H1 (cell line): ENCODE measurements at regions not wholly inside any gene's neighbourhood (a gene's known extent, or its start where the extent isn't known, plus 50 kb on each side); places are given as distances from the start of the nearest gene placed in this dataset.
"Not testable (repeated sequence)": the region's sequence is repeated elsewhere in the genome, so short reads cannot be mapped to it uniquely, and the experiment has no call there.

Experiments used
- CTCF ChIA-PET: fragments of 300-600 bp; sonication (Branson Sonifier 250); formaldehyde crosslinking; loops from one replicate; lab custom pipeline; 2021; ENCODE audit not compliant: partially characterized antibody; lab: Charles Lee
- POLR2A ChIA-PET: fragments of 300-600 bp; sonication (Branson Sonifier 250); formaldehyde crosslinking; loops from one replicate; lab custom pipeline; 2021; ENCODE audit warnings: inconsistent platforms; ENCODE audit not compliant: partially characterized antibody; lab: Charles Lee
- DNase-seq, 2 experiments: peaks; one replicate each; pipeline versions ENCODE4 v3.0.0 to v3.0.0-alpha.2; 2010 to 2022; ENCODE audit warnings: low spot score in 2 of 2, low read depth in 1 of 2, mixed read lengths in 1 of 2
- FAIRE-seq: peaks from 2 replicates; lab custom pipeline; 2011; peaks lifted over from hg19 to GRCh38; lab: Jason Lieb, UNC
- H2AFZ ChIP-seq: 2 replicates; pipeline ENCODE4 v1.8.1; 2012; ENCODE audit warnings: low read length, inconsistent platforms
- H2AK5ac ChIP-seq: 2 replicates; pipeline ENCODE4 v1.6.1; 2013; ENCODE audit warnings: low read depth, low read length
- H2BK120ac ChIP-seq: replicated peaks from 2 replicates; pipeline ENCODE3; 2013; ENCODE audit warnings: low read depth, low read length, inconsistent platforms
- H2BK12ac ChIP-seq: 2 replicates; pipeline ENCODE4 v1.6.1; 2013; ENCODE audit warnings: low read depth, low read length
- H2BK15ac ChIP-seq: 2 replicates; pipeline ENCODE4 v1.6.1; 2013; ENCODE audit warnings: low read length
- H2BK20ac ChIP-seq: 2 replicates; pipeline ENCODE4 v1.6.1; 2013; ENCODE audit warnings: low read length
- H2BK5ac ChIP-seq: 2 replicates; pipeline ENCODE4 v1.6.1; 2013; ENCODE audit warnings: low read depth, low read length
- H3K14ac ChIP-seq: 2 replicates; pipeline ENCODE4 v1.6.1; 2013; ENCODE audit warnings: inconsistent platforms; ENCODE audit not compliant: insufficient read length
- H3K18ac ChIP-seq: 2 replicates; pipeline ENCODE4 v1.6.1; 2013; ENCODE audit warnings: low read length; ENCODE audit errors: extremely low read depth
- H3K23ac ChIP-seq: 2 replicates; pipeline ENCODE4 v1.6.1; 2013; ENCODE audit warnings: inconsistent platforms; ENCODE audit not compliant: insufficient read length
- H3K23me2 ChIP-seq: 2 replicates; pipeline ENCODE4 v1.6.1; 2013; ENCODE audit warnings: low read depth, low read length
- H3K27ac ChIP-seq: 2 replicates; pipeline ENCODE4 v1.6.1; 2011; ENCODE audit warnings: low read depth, low read length, inconsistent platforms
- H3K27me3 ChIP-seq, 4 experiments: replicated peaks in 1 of 4; 1 replicate in 1 of 4; 2 replicates in 3 of 4; pipeline versions ENCODE4 v1.6.1 to v1.8.1; 2011 to 2013; ENCODE audit warnings: low read length in 3 of 4, mild to moderate bottlenecking in 3 of 4, inconsistent platforms in 2 of 4, mixed read lengths in 2 of 4, moderate library complexity in 1 of 4; ENCODE audit not compliant: control insufficient read depth in 3 of 4, insufficient read depth in 3 of 4; ENCODE audit errors: extremely low read depth in 1 of 4
- H3K36me3 ChIP-seq, 4 experiments: 2 replicates each; pipeline versions ENCODE4 v1.6.1 to v1.8.1; 2011 to 2013; ENCODE audit warnings: mild to moderate bottlenecking in 4 of 4, low read length in 3 of 4, moderate library complexity in 2 of 4, control low read depth in 1 of 4, inconsistent platforms in 1 of 4; ENCODE audit not compliant: insufficient read depth in 4 of 4, control insufficient read depth in 2 of 4
- H3K4ac ChIP-seq: replicated peaks from 2 replicates; pipeline ENCODE3; 2013; ENCODE audit warnings: low read length, low read depth, mixed read lengths, inconsistent platforms; ENCODE audit not compliant: insufficient read length
- H3K4me1 ChIP-seq, 4 experiments: replicated peaks in 1 of 4; 1 replicate in 1 of 4; 2 replicates in 3 of 4; pipeline versions ENCODE4 v1.6.1 to v1.8.1; 2011 to 2013; ENCODE audit warnings: low read length in 3 of 4, inconsistent platforms in 2 of 4, mixed read lengths in 1 of 4; ENCODE audit not compliant: insufficient read depth in 4 of 4, control insufficient read depth in 3 of 4
- H3K4me2 ChIP-seq, 2 experiments: 2 replicates each; pipeline versions ENCODE4 v1.6.1 to v1.8.1; 2011 to 2013; ENCODE audit warnings: low read depth in 2 of 2, low read length in 2 of 2, control low read depth in 1 of 2, inconsistent platforms in 1 of 2, mild to moderate bottlenecking in 1 of 2; ENCODE audit not compliant: insufficient read depth in 1 of 2
- H3K4me3 ChIP-seq, 4 experiments: fragments of 200-600, 300-600 bp in 1 of 4; sonication (generic), shearing (Covaris generic), sonication (Bioruptor Twin) in 1 of 4; 2 replicates each; pipeline versions ENCODE4 v1.5.1 to v1.8.1; 2011 to 2016; ENCODE audit warnings: low read length in 4 of 4, low read depth in 3 of 4, control low read depth in 2 of 4, inconsistent platforms in 2 of 4, mild to moderate bottlenecking in 2 of 4, mixed read lengths in 1 of 4, moderate library complexity in 1 of 4; ENCODE audit not compliant: insufficient read depth in 2 of 4; ENCODE audit errors: extremely low read depth in 1 of 4
- H3K56ac ChIP-seq: replicated peaks from 2 replicates; pipeline ENCODE3; 2013; ENCODE audit warnings: low read depth, mild to moderate bottlenecking, mixed read lengths, low read length, inconsistent platforms; ENCODE audit not compliant: insufficient read length
- H3K79me1 ChIP-seq: 2 replicates; pipeline ENCODE4 v1.6.1; 2013; ENCODE audit warnings: low read depth, low read length, control low read depth
- H3K79me2 ChIP-seq, 2 experiments: 2 replicates each; pipeline versions ENCODE4 v1.6.1 to v1.8.1; 2012 to 2013; ENCODE audit warnings: low read length in 2 of 2, mild to moderate bottlenecking in 2 of 2, inconsistent platforms in 1 of 2; ENCODE audit not compliant: insufficient read depth in 2 of 2, control insufficient read depth in 1 of 2
- H3K9ac ChIP-seq, 4 experiments: replicated peaks in 1 of 4; 1 replicate in 1 of 4; 2 replicates in 3 of 4; pipeline versions ENCODE4 v1.6.1 to v1.8.1; 2011 to 2013; ENCODE audit warnings: low read depth in 3 of 4, low read length in 3 of 4, control low read depth in 2 of 4, mild to moderate bottlenecking in 2 of 4, moderate library complexity in 2 of 4, inconsistent platforms in 1 of 4; ENCODE audit errors: extremely low read depth in 1 of 4
- H3K9me3 ChIP-seq, 2 experiments: 2 replicates each; pipeline versions ENCODE4 v1.6.1 to v1.8.1; 2012 to 2013; ENCODE audit warnings: mild to moderate bottlenecking in 2 of 2, moderate library complexity in 2 of 2, control low read depth in 1 of 2, inconsistent platforms in 1 of 2, low read depth in 1 of 2, low read length in 1 of 2, mixed read lengths in 1 of 2; ENCODE audit not compliant: insufficient read depth in 2 of 2
- H4K20me1 ChIP-seq, 2 experiments: replicated peaks in 1 of 2; 2 replicates each; pipeline versions ENCODE3 to v1.8.1; 2011 to 2013; ENCODE audit warnings: inconsistent platforms in 2 of 2, low read length in 2 of 2, mild to moderate bottlenecking in 1 of 2; ENCODE audit not compliant: insufficient read depth in 2 of 2, control insufficient read depth in 1 of 2
- H4K5ac ChIP-seq: 2 replicates; pipeline ENCODE4 v1.6.1; 2013; ENCODE audit warnings: low read length, low read depth, mixed read lengths, inconsistent platforms; ENCODE audit not compliant: insufficient read length
- H4K8ac ChIP-seq: 2 replicates; pipeline ENCODE4 v1.8.0; 2013; ENCODE audit warnings: mild to moderate bottlenecking, moderate library complexity, low read length, inconsistent platforms; ENCODE audit not compliant: insufficient read depth; ENCODE audit errors: extremely low read depth
- H4K91ac ChIP-seq: replicated peaks from 2 replicates; pipeline ENCODE3; 2013; ENCODE audit warnings: low read length, mixed read lengths, inconsistent platforms; ENCODE audit not compliant: insufficient read length
- RAD21 ChIP-seq, 2 experiments: IDR thresholded peaks in 1 of 2; conservative IDR thresholded peaks in 1 of 2; 2 replicates each; pipeline ENCODE4 v1.6.1; 2011; ENCODE audit warnings: low read depth in 2 of 2, low read length in 2 of 2, improper control_type of control experiment in 1 of 2, inconsistent platforms in 1 of 2, mild to moderate bottlenecking in 1 of 2, moderate library complexity in 1 of 2
- WGBS, 2 experiments: shearing (Covaris generic) in 1 of 2; methylation state at CpG; one replicate each; pipeline versions ENCODE4 v1.1.6 to v1.1.7; 2013 to 2015; ENCODE audit warnings: low lambda C conversion rate in 2 of 2, mixed read lengths in 2 of 2, inconsistent platforms in 1 of 2, low coverage in 1 of 2, missing lambda C conversion rate in 1 of 2; ENCODE audit not compliant: insufficient replicate concordance in 2 of 2, insufficient coverage in 1 of 2, insufficient read length in 1 of 2; ENCODE audit errors: extremely low coverage in 1 of 2, missing lambda C conversion rate in 1 of 2; 5-methylcytosine and 5-hydroxymethylcytosine counted together

DNA sequence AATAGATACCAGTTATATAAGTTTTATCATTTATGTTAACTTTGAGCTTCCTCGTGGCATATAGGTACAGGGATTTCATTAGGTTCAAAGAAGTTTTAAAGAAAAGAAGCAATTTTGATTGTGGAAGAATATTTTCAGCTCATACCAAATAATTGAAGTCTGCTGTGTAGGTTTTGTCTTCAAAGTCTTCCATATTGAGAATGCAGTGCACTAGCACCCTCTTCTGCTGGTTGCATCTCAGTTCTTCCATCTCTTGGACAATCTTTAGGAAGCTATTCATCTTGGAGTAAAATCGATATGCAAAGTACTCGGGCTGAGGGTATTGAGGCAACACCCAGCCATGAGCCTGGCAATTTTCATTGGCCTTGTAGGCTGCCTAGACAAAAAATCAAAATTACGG, 103.9 kb downstream of the DDX11 start:
- CTCF ChIA-PET, H2AK5ac ChIP-seq, H2BK5ac ChIP-seq: not testable (repeated sequence)

DNA sequence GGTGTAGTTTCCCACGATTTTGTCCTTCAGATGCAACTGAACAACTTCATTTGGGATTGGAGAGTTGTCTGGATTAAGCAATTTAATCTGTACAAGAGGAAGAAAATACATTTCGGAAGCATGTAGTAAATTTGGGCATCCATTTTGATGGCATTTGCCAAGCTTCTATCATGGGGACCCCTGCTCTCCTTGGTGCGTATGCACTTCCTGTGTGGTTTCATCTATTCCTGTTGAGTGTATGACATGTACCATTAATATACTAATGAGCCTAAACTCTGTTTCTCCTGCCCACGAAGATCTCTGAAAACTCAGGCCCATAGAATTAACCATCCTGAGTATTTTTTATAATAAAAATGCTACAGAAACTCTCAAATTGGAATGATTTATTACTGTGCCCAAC, 105.2 kb downstream of the DDX11 start:
- H2BK12ac ChIP-seq, H2BK20ac ChIP-seq, H4K20me1 ChIP-seq, H3K9me3 ChIP-seq, H3K36me3 ChIP-seq, H2BK5ac ChIP-seq, H2AFZ ChIP-seq, H2BK15ac ChIP-seq, POLR2A ChIA-PET, H3K79me2 ChIP-seq, H3K4me3 ChIP-seq, H2AK5ac ChIP-seq, H2BK120ac ChIP-seq, DNase-seq, H3K4me1 ChIP-seq, H3K18ac ChIP-seq, H4K91ac ChIP-seq, H3K23ac ChIP-seq, FAIRE-seq, H4K8ac ChIP-seq, H3K14ac ChIP-seq, H3K4me2 ChIP-seq, H3K56ac ChIP-seq, H3K79me1 ChIP-seq, H3K23me2 ChIP-seq, H3K9ac ChIP-seq, CTCF ChIA-PET, H3K4ac ChIP-seq, H3K27me3 ChIP-seq, H3K27ac ChIP-seq, H4K5ac ChIP-seq: not testable (repeated sequence)
- WGBS, 2 experiments, result 94% methylated on average over 4 of the region's 4 CpGs; no CpG with 5 or more reads in 1 of the 2 experiments

More for the DNA sequence above, 103.9 kb downstream of the DDX11 start:
- H3K9me3 ChIP-seq, H4K20me1 ChIP-seq, H3K27ac ChIP-seq, H3K14ac ChIP-seq, H3K79me2 ChIP-seq, H4K5ac ChIP-seq, DNase-seq, H3K79me1 ChIP-seq, H3K4ac ChIP-seq, H3K56ac ChIP-seq, H3K4me1 ChIP-seq, H4K91ac ChIP-seq, H3K4me2 ChIP-seq, H3K4me3 ChIP-seq, H4K8ac ChIP-seq, H2BK120ac ChIP-seq, H3K9ac ChIP-seq, H2BK20ac ChIP-seq, H2BK15ac ChIP-seq, H3K18ac ChIP-seq, H2BK12ac ChIP-seq, H2AFZ ChIP-seq, POLR2A ChIA-PET, H3K36me3 ChIP-seq, H3K27me3 ChIP-seq, H3K23ac ChIP-seq, H3K23me2 ChIP-seq: not testable (repeated sequence)
- peak; percentile 32 for FAIRE-seq
- peak; percentile 38 to 39; a peak in 3 of 4 replicates for TF ChIP-seq RAD21 (IDR thresholded peaks at IDR 0.05 in 1 of 2, conservative IDR thresholded peaks at IDR 0.05 in 1 of 2; ENCODE audit: low read depth in 2 of 2, low read length in 2 of 2)
- WGBS, 2 experiments, result 90% methylated on average over 3 of the region's 4 CpGs; no CpG with 5 or more reads in 1 of the 2 experiments
